Adipocyte (in vitro differentiated cells): ENCODE measurements at regions not wholly inside any gene's neighbourhood (a gene's known extent, or its start where the extent isn't known, plus 50 kb on each side); places are given as distances from the start of the nearest gene placed in this dataset.
"Not testable (repeated sequence)": the region's sequence is repeated elsewhere in the genome, so short reads cannot be mapped to it uniquely, and the experiment has no call there.

Experiments used
- DNase-seq: peaks from one replicate; pipeline ENCODE4 v3.0.0-alpha.2; 2015; ENCODE audit warnings: low read depth
- H3K27me3 ChIP-seq: replicated peaks from 2 replicates; pipeline ENCODE4 v1.7.0; 2013; ENCODE audit warnings: mild to moderate bottlenecking, low read length, moderate library complexity; ENCODE audit not compliant: control insufficient read depth, insufficient read depth
- H3K36me3 ChIP-seq: 2 replicates; pipeline ENCODE4 v1.7.0; 2013; ENCODE audit warnings: low read length, mild to moderate bottlenecking, moderate library complexity; ENCODE audit not compliant: control insufficient read depth, insufficient read depth, severe bottlenecking
- H3K4me1 ChIP-seq: 2 replicates; pipeline ENCODE4 v1.7.0; 2013; ENCODE audit warnings: mild to moderate bottlenecking, low read length, moderate library complexity; ENCODE audit not compliant: control insufficient read depth, insufficient read depth
- H3K4me3 ChIP-seq: 2 replicates; pipeline ENCODE4 v1.7.0; 2013; ENCODE audit warnings: mild to moderate bottlenecking, low read length, moderate library complexity
- H3K9ac ChIP-seq: 2 replicates; pipeline ENCODE4 v1.7.0; 2013; ENCODE audit warnings: mild to moderate bottlenecking, low read length, moderate library complexity
- H3K9me3 ChIP-seq: 2 replicates; pipeline ENCODE4 v1.7.0; 2013; ENCODE audit warnings: mild to moderate bottlenecking, low read length, moderate library complexity; ENCODE audit not compliant: control insufficient read depth

DNA sequence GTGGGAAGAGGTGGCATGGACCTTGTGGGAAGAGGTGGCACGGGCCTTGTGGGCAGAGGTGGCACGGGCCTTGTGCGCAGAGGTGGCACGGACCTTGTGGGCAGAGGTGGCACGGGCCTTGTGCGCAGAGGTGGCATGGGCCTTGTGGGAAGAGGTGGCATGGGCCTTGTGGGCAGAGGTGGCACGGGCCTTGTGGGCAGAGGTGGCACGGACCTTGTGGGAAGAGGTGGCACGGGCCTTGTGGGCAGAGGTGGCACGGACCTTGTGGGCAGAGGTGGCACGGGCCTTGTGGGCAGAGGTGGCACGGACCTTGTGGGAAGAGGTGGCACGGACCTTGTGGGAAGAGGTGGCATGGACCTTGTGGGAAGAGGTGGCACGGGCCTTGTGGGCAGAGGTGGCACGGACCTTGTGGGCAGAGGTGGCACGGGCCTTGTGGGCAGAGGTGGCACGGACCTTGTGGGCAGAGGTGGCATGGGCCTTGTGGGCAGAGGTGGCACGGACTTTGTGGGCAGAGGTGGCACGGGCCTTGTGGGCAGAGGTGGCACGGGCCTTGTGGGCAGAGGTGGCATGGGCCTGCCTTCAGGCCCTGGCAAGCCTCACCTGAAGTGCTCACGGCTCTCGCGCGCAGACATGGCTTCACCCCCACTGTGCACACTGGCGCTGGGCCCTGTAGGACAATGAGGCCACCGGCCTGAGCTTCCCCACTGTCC, 403.5 kb downstream of the THBS2 start:
- not testable (repeated sequence) for H3K4me1 ChIP-seq, H3K27me3 ChIP-seq, H3K4me3 ChIP-seq, H3K9me3 ChIP-seq, DNase-seq, H3K36me3 ChIP-seq, H3K9ac ChIP-seq

DNA sequence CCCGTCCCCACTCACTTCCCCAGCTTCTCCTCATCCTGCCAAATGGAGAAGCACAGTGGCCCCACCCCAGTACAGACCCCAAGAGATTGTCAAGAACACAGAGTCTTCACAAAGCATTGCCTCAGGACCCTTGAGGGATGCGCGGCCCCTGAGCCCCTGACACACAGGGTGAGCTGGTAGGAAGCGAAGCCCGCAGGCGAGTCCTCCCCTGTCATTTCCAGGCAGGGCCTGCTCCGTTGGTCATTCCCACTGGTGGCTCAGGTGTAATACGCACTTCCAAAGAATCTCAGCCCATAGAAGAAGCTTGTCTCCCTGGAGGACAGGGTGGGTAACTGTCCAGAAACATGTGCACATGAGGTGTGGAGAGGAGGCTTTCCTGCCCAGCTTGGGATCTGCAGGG, 404.2 kb downstream of the THBS2 start:
- no peak overlapping the region for H3K9ac ChIP-seq

DNA sequence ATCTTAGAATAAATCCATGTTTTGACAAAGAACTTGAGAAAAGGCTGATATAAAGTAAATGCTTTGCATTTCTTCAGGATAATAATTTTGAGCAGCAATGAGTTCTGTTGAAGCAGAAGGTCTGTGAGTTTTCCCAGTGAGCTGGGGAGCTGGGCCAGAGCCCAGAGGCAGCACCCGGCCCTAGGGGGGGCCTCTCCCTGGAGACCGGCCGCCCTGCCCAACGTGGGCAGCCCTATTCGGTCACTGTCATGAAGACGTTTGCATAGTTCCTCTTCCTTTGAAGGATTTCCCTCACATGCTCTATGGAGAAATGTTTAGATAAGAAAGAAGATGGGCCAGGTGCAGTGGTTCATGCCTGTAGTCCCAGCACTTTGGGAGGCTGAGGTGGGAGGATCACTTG, 404.8 kb downstream of the THBS2 start:
- no peaks in the 10 kb centered on the region for H3K36me3 ChIP-seq
- no peak for DNase-seq
- no peaks in the 10 kb centered on the region for H3K9me3 ChIP-seq
- H3K9ac ChIP-seq, result no peak overlapping the region
- H3K27me3 ChIP-seq, result no peaks in the 10 kb centered on the region
- no peak overlapping the region for H3K4me3 ChIP-seq
- H3K4me1 ChIP-seq, result peaks cover 10% of the 10 kb centered on the region

More for the DNA sequence above, 404.2 kb downstream of the THBS2 start:
- Histone ChIP-seq H3K4me3 (no peak overlapping the region), H3K36me3 (no peaks in the 10 kb centered on the region), H3K4me1 (peaks cover 10% of the 10 kb centered on the region), H3K9me3 (no peaks in the 10 kb centered on the region), H3K27me3 (no peaks in the 10 kb centered on the region)
- DNase-seq, result no peak

DNA sequence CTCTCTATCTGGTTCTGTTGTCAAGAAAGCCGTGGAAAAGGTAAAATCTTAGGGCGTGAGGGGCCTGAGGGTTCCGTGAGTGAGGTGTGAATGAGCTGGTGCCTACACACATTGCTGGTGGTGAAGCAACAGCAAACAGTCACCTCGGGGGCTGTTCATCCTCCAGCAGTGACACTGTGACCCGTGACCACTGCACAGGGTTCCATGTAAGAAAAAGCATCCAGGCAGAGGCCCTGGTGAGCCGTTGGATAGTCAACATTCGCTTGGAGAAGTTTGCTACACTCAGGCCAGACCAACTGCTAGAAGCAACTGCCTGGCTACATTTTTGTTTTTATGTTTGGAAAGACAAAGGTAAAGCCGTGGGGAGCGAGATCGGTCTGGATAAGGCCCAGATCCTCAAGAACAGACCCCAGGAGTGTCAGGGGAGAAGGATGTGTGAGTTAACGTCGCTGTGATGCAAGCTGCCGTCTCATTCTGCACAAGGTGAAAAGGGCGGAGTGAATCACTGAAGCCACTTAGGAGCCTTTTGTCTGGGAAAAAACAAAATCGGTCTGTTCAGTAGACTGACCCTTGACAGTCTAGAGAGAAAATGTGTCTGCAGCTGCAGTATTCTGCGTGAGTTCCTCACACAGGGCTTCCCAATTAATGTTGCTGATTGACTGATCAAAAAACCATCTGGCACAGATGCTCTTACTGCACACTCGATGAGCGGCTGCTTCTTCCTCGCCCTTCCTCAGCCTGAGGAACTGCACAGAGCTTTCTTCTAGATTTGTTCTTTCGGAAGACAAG, 404.0 kb downstream of the SMOC2 start:
- Histone ChIP-seq H3K27me3 (peaks cover 10% of the 10 kb centered on the region), H3K4me1 (no peaks in the 10 kb centered on the region), H3K4me3 (no peak overlapping the region), H3K9ac (no peak overlapping the region), H3K36me3 (no peaks in the 10 kb centered on the region), H3K9me3 (no peaks in the 10 kb centered on the region)
- DNase-seq, result no peak

DNA sequence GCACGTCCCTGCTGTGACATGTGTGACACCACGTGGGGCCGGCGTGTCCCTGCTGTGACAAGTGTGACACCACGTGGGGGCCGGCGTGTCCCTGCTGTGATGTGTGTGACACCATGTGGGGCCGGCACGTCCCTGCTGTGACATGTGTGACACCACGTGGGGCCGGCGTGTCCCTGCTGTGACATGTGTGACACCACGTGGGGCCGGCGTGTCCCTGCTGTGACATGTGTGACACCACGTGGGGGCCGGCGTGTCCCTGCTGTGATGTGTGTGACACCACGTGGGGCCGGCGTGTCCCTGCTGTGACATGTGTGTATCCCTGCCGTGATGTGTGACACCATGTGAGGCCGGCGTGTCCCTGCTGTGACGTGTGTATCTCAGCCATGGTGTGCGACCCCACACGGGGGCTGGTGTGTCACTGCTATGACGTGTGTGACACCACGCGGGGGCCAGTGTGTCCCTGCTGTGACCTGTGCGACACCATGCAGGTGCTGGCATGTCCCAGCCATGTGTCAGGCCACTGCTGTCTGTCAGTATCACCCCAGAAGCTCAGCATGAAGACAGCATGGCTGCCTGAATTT, 401.7 kb downstream of the SMOC2 start:
- not testable (repeated sequence) for H3K9me3 ChIP-seq, DNase-seq, H3K9ac ChIP-seq, H3K4me1 ChIP-seq, H3K4me3 ChIP-seq, H3K36me3 ChIP-seq
- H3K27me3 ChIP-seq, result peaks cover 15% of the 10 kb centered on the region

DNA sequence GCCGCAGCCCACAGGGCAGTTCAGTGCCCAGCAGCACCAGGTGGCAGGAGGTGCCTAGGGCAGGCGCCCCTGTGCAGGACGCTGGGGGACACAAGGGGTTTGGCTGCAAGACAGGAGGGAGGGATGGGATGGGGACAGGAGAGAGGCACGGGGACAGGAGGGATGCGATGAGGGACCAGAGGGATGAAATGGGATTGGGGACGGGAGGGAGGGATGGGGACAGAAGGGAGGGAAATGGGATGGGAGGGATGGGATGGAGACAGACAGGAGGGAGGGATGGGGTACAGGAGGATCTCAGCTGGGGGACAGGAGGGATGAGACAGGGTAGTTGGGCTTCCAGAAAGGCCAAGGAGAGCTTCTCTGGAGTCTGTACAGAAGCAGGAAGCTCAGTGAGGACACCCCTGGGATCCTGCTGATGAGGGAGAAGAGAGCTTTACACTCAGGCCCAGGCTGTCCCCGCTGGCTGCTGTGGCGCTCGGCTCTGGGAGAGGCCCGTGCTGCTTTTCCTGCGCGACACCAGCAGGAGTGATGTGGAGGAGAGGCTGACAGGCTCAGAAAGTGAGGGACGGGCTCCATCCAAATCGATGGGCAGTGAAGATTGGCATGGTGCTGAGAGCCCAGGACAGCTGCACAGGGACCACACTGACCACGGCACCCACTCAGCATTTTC, 400.8 kb downstream of the SMOC2 start:
- DNase-seq, result no peak
- H3K4me1 ChIP-seq, result no peaks in the 10 kb centered on the region
- no peak overlapping the region for H3K9ac ChIP-seq

DNA sequence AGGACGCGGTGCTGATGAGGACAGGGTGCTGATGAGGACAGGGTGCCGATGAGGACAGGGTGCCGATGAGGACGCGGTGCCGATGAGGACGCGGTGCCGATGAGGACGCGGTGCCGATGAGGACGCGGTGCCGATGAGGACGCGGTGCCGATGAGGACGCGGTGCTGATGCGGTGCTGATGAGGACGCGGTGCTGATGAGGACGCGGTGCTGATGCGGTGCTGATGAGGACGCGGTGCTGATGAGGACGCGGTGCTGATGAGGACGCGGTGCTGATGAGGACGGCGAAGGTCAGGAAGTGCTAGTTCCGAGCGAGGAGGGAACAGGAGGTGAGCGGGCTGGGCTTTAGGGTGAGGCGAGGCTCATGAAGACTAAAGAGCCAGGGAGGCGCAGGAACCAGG, 399.9 kb downstream of the SMOC2 start:
- not testable (repeated sequence) for H3K4me3 ChIP-seq, H3K4me1 ChIP-seq

More for the DNA sequence above, 400.8 kb downstream of the SMOC2 start:
- no peaks in the 10 kb centered on the region for H3K9me3 ChIP-seq
- H3K4me3 ChIP-seq, result no peak overlapping the region
- no peaks in the 10 kb centered on the region for H3K36me3 ChIP-seq
- H3K27me3 ChIP-seq, result peaks cover 15% of the 10 kb centered on the region

DNA sequence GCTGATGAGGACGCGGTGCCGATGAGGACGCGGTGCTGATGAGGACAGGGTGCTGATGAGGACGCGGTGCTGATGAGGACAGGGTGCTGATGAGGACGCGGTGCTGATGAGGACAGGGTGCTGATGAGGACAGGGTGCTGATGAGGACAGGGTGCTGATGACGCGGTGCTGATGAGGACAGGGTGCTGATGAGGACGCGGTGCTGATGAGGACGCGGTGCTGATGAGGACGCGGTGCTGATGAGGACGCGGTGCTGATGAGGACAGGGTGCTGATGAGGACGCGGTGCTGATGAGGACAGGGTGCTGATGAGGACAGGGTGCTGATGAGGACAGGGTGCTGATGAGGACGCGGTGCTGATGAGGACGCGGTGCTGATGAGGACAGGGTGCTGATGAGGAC, 399.3 kb downstream of the SMOC2 start:
- not testable (repeated sequence) for H3K9me3 ChIP-seq, DNase-seq, H3K4me3 ChIP-seq, H3K9ac ChIP-seq, H3K4me1 ChIP-seq, H3K36me3 ChIP-seq
- H3K27me3 ChIP-seq, result peaks cover 25% of the 10 kb centered on the region

More for the DNA sequence above, 399.9 kb downstream of the SMOC2 start:
- H3K9ac ChIP-seq, H3K36me3 ChIP-seq, DNase-seq, H3K9me3 ChIP-seq: not testable (repeated sequence)
- peaks cover 19% of the 10 kb centered on the region for H3K27me3 ChIP-seq

DNA sequence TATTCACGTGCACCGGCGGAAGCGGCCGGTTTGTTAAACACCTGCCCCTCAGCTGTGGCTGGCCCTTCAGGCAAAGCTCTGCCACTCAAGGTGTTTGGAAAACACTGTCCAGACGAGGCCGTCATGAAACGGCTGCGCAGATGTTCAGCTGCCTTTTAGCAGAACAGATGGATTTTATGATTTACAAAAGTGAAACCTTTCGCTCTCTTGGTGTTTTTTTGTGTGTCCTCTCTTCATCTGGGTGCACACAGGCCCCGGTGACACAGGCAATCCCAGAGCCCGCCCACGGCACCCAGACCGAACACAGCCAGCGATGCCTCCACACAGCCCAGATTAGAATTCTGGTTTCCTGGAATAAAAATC, 397.0 kb downstream of the SMOC2 start:
- peaks cover 7% of the 10 kb centered on the region for H3K9me3 ChIP-seq
- DNase-seq, result no peak
- no peaks in the 10 kb centered on the region for H3K36me3 ChIP-seq
- peaks cover 27% of the 10 kb centered on the region for H3K27me3 ChIP-seq
- H3K4me3 ChIP-seq, result no peak overlapping the region
- H3K4me1 ChIP-seq, result no peaks in the 10 kb centered on the region
- no peak overlapping the region for H3K9ac ChIP-seq

DNA sequence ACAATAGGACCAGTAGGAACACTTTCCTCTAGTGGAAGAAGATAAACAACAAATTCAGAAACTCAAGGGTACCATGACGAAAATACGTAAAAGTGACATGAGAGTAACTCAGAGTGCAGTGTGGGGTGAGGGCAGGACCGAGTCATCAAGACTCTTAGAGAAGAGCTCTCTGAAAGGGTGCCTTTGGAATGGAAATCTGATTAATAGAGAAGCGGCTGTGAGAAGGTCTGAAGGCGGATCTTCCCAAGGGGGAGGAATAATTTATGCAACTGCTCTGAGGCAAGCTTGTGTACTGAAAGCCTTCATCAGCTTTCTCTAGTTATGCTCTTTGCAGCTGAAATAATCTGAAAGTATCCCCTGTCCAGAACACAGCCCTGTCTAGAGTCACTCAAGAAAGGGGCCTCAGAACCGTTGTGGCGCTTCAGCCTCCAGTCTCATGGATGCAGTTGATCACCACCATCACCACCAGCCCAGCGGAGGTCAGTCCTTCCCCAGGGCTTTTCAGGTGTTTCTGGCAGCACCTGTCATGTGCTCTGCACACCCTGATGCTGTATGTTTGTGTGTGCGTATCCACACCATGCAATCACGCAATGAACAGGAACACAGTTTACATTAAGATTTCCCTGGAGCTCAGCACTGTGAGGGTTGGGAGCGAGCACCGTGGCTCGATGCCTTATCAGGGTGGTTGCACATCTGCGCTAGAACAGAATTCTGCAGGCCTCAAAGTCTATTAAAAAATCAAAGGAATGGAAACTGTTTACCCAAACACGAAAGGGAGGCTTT, 396.5 kb downstream of the SMOC2 start:
- H3K4me1 ChIP-seq, result no peaks in the 10 kb centered on the region
- peaks cover 25% of the 10 kb centered on the region for H3K27me3 ChIP-seq
- peaks cover 7% of the 10 kb centered on the region for H3K9me3 ChIP-seq
- no peak overlapping the region for H3K9ac ChIP-seq
- DNase-seq, result no peak
- no peak overlapping the region for H3K4me3 ChIP-seq
- no peaks in the 10 kb centered on the region for H3K36me3 ChIP-seq
